Thyroid gland (tissue), 4 donors: ENCODE measurements at regions not wholly inside any gene's neighbourhood (a gene's known extent, or its start where the extent isn't known, plus 50 kb on each side); places are given as distances from the start of the nearest gene placed in this dataset.

Experiments used
- CTCF ChIP-seq, 6 experiments: fragments of 200-600 bp in 3 of 6; fragments of 450-650 bp in 3 of 6; sonication (generic) in 3 of 6; IDR thresholded peaks; one replicate each; pipeline ENCODE4 v1.5.1; 2016 to 2019; ENCODE audit warnings: antibody characterized with exemption in 6 of 6, mild to moderate bottlenecking in 2 of 6, inconsistent platforms in 1 of 6, moderate library complexity in 1 of 6
- POLR2A ChIP-seq, 2 donors: fragments of 450-650 bp; IDR thresholded peaks; one replicate each; pipeline ENCODE4 v1.6.1; 2017; ENCODE audit warnings: antibody characterized with exemption in 2 of 2, mild to moderate bottlenecking in 2 of 2, moderate library complexity in 1 of 2

GRCh38 chr7:3245721-3246120 lies 55.3 kb upstream of the SDK1 start:
- TF ChIP-seq CTCF (IDR thresholded peaks at IDR 0.05) (no peak), POLR2A (IDR thresholded peaks at IDR 0.05) (no peak)
